Stimulated activated naive CD4-positive, alpha-beta T cell (primary cell): ENCODE measurements at regions not wholly inside any gene's neighbourhood (a gene's known extent, or its start where the extent isn't known, plus 50 kb on each side); places are given as distances from the start of the nearest gene placed in this dataset.
"Not testable (repeated sequence)": the region's sequence is repeated elsewhere in the genome, so short reads cannot be mapped to it uniquely, and the experiment has no call there.

Experiments used
- DNase-seq, 6 experiments: peaks; one replicate each; lab custom pipeline; 2025; lab: John Stamatoyannopoulos, UW

DNA sequence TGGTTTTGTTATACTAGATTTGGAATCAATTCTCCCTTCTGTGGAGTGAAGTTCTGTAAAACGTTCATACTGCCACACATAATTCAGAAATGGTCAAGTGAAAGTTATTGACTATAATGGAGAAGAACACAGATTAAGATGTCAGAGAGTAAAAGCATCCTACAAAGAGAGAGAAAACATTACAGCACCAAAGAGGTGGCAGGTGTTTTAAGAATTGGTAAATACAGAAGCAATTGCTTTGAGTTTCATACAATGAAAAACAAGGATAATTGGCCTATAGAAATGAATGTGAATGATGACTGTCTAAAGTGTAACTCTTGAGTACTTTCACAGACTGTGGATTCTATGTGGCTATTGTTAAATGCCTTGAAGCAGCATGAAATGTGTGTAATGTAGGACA is 435.6 kb upstream of the SMIM31 start:
- DNase-seq: no peak

DNA sequence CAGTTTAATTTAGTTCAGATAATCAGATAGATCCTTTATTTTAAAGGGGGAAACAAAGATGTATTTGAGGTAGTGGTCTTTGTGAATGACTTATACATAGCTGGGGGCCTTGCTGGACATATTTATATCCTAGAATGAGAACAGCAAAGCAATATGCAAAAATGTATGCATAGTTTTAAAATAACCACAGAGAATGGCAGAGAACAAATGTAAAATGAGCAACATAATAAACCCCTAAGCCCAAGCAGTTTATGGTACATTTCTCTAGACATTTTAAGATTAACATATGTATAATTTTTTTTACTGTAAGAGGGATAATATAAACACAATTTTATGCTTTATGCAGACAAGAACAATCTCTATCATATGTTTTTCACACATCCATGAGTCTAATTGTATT is 434.2 kb upstream of the SMIM31 start:
- DNase-seq: no peak

DNA sequence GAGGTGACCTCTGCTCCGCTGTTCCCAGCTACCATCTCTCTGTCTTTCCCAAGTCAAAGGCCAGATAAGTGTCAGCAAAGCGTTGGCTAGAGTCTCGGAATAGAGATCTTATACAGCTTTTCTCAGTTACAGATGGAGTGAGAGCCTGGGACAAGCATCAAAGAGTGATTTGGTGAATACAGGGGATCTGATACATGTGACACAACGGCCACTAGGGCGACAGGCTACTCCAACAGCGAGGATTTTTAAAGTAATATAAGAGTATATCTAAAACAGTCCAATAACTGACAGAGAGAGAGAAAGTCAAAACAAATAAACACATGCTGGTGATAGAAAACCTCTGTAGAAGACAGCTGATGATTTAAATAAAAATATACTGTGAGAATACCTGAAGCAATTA is 433.1 kb upstream of the SMIM31 start:
- DNase-seq: no peak

DNA sequence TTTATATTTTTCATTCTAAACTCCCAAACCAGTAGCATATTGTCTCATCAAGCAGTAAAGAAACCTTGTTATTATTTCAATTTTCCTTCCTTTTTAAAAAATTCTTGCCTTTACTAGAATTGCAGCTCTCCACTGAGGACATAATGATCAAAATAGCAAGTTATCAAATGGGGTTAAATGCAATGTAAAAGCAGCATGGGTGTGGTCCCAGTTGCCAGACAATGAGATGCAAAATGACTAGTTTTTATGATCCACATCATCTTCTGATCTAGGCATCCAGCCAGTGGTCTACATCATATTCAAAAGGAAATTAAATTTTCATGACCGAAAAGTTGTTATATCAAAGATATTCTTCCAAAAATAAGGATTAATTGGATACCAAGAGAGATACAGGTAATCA is 427.9 kb upstream of the SMIM31 start:
- DNase-seq: no peak

DNA sequence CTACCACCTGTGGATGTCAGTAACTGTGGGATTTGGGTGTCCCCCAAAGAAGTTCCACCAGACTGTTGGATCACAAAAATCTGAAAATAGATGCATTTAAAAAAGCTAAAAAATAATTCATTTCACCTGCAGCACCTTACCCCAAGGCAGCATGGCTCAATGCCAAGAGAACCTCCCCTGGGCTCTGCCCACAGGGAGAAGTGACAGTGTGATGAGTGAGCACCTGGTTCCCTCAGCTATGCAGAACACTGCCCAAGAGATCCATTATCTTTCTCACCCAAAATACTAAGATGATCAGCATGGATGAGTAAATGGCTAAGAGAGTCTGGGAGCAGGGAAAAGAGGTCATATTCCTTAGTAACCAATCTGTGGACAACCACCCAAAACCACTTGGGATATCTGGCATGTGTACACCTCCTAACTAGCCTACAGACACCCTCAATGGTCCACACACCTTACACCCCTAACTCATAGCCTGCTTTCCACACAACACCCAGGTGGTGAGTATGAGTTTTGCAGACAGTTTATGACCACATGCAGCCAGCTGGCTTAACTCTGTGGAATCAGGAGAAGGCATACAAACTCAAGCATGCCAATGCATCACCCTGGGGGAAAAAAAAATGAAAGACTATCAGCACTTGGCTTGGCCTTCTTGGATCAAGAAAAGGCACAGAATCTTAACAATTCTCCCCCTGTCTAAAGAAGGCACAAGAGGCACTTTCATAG is 416.5 kb upstream of the SMIM31 start:
- DNase-seq: no peak

DNA sequence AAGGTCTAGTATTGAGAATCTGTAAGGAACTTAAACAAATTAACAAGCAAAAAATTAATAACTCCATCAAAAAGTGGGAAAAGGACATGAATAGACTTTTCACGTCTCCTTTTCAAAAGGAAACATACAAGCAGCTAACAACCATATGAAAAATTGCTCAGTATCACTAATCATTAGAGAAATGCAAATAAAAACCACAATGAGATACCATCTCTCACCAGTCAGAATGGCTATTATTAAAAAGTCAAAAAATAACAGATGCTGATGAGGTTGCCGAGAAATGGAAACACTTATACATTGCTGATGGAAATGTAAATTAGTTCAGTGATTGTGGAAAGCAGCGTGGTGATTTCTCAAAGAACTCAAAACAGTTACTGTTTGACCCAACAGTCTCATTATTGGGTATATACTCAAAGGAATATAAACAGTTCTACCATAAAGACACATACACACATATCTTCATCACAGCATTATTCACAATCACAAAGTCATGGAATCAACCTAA is 410.4 kb upstream of the SMIM31 start:
- DNase-seq: no peak

DNA sequence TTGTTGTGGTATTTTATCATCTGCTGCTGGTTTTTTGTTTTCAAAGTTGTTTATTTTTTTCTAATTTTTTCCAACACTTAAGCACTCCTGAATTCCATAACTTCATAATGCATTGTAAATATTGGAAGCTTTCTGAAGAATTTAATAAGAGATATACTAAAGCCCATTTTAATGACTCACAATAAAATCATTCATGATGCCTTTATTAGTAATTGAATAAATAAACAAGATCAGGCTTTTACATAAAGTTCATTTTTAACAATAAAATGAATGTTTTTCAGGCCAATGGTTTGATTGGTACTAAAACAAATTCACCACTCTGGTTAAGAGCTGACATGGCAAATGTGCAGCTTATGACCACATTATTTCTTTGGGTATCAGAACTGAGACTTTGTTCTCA is 408.2 kb upstream of the SMIM31 start:
- DNase-seq: no peak

DNA sequence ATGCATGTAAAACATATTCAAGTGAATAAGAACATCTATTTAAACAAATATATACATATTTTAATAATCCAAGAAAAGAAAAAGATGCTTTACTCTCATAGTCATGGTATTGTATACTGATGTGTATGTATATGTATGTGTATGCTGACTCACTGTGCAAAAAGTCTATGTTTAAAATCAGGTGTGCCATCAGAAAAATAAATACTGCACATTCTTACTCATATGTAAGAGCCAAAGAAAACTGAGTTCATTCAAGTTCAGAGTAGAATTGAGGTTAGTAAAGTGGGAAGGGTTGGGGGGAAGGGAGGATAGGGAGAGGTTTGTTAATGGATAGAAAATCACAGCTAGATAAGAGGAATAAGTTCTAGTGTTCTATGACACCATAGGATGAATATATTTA is 403.9 kb upstream of the SMIM31 start:
- DNase-seq: no peak

DNA sequence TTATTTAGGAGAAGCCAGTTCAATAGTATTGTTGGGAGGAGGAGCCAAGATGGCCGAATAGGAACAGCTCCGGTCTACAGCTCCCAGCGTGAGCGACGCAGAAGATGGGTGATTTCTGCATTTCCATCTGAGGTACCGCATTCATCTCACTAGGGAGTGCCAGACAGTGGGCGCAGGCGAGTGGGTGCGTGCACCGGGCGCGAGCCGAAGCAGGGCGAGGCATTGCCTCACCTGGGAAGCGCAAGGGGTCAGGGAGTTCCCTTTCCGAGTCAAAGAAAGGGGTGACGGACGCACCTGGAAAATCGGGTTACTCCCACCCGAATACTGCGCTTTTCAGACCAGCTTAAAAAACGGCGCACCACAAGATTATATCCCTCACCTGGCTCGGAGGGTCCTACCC is 403.2 kb upstream of the SMIM31 start:
- DNase-seq: not testable (repeated sequence)

DNA sequence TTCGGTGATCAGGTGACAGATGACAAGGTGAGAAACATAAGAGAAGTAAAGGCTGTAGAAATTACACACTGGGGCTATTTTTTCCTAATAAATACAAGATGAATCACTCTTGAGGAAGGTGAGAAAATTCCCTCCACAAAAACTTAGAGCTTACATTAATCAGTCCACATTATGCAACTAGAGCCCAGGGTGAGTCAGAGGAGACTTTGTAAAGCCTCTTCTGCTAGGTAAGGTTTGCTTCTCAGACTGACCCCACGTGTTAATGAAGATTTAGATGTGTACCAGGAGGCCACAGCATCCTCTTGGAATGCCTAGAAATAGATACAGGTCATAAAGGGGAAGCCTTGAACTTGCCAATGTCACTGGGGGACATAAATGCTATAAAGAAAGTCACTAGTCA is 396.0 kb upstream of the SMIM31 start:
- DNase-seq: no peak

DNA sequence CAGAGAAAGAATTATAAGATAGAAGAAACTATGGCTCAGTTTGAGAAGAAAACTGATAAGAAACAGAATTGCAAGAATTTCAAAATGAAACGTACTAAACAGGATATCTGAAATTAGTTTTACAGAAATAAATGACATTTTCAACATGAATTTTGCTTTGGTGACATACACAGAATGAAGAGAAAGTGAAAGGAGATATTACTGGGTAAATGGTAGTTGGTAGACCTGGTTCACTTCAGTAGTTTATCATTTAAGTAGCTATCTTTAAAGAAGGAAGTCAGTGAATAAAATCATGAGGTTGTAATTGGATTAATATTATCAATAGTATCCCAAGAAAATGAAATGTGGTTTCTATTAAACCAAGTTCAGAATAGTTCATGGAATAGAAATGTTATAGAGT is 395.5 kb upstream of the SMIM31 start:
- DNase-seq: no peak

DNA sequence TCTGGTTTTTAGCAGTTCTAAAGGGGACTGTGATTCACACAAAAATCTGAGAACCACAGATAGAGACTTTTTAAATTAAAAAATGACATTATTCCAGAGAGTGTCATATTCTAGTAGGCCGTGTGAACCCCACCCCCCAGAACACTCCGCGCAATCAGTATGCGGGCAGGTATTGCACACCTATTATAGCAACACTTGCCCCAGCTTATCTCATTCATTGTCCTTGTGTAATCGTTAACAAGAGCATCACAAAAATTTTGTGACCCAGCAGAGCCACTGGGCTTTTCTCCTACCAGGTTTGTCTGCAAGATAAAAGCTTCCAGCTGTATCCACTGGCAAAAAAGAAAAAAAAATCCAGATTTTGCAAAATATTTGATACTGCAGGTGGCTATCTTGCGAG is 394.1 kb upstream of the SMIM31 start:
- no peak for DNase-seq

DNA sequence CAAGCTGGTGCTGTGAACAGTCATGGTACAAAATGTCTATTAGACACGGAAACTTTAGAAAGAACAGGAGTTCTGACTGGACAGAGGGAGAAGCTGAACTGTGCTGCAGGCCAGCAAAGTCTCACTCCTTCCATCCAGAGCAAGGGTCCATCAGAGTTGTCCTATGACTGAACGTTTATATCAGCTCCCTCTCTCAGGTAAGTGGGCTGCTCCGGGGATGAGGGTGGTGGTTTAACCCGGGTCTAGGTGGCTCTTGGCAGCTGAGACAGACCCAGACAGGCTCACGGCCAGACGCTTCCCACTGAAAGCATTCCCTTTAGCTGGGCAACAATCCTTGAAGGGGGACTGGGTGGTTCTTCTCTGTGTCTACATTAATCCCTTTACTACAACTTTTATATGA is 385.0 kb upstream of the SMIM31 start:
- DNase-seq: no peak

DNA sequence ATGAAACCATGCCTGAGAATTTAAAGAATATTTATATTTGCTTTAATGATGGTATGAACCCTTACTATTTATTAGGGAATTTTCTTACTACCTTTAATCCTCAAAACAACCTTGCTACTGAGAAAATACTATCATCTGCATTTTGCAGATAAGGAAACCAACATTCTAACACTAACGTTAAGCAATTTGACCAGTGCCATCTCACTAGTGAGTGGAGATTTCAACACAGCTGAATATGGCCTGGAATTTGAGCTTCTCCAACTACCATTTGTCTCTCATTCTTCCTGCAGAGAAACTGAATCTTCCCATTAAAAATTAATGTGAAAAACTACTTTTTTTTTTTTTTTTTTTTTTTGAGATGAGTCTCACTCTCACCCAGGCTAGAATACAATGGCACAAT is 380.9 kb upstream of the SMIM31 start:
- no peak for DNase-seq

DNA sequence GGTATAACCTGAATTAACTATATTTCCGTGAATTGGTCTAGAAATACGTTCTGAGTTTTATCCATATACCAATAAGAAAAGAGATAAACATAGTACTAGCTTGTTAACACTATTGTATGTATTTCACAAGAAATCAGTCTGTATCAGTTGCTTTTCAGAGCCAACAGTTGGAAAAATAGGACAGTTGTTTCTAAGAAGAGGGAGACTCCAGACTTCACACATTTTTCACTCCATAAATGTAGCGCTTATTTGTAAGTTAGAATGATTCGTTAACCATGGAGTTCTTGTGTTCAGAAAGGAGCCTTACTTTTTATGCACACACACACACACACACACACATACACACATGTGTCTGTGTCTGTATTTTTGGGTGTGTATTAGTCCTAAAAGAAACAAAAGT is 376.7 kb upstream of the SMIM31 start:
- no peak for DNase-seq

DNA sequence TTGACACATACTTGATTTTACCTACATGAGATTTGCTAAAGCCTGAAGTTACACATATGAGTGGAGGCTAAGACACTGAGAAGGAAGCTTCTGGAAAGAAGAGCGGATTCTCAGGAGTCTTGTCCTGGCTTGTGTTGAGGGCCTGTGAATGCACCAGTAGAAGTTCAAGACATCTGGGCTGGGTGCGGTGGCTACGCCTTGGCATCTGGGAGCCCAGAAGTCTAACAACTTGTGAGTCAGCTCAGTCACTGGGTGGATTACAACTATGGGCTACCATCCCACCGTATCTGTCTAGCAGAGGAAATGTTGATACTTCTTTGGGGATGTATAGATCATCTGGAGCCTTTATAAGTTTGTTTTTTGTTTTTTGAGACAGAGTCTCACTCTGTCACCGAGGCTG is 375.6 kb upstream of the SMIM31 start:
- DNase-seq: no peak

DNA sequence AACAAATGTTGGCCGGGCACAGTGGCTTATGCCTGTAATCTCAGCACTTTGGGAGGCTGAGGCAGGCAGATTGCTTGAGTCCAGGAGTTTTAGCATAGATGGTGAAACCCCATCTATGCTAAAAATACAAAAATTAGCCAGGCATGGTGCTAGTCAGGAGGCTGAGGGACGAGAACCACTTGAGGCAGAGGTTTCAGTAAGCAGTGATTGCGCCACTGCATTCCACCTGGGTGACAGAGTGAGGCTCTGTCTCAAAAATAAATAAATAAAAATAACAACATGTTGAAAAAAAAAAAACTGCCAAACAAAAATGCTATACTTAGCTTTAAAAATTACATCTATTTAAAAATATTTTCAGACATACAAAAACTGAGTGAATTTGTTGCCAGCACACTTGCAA is 374.2 kb upstream of the SMIM31 start:
- no peak for DNase-seq

DNA sequence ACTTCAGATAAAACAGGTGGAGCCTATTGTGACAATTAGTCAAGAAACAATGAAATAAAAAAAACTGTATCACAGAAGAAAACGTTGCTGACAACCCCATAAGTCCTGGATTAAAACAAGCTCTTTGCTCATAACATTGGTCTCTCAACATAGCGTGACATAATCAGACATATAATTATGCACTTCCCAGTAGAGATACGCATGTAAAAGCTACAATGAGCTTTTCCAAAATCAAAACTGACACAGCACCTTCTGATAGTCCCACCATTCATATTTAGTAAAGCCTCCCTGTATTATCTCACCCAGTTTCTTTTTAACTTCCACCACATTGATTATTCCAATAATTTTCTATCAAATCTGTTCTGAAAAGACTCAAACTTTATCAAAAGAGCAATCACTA is 372.1 kb upstream of the SMIM31 start:
- DNase-seq: no peak

DNA sequence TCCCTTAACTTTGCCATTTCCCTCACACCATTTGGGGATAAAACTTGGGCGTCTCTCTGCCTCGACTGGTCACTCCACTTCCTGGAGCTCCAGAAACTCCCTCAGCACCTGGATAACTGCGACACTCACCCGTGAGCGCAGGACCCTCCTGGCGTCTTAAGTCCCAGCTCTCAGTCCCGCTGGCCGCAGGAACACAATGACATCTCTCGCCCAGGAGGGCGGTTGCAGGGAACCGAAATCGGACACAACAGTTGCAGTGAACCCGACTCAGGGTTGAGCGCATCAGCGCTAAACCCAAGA is 370.9 kb upstream of the SMIM31 start:
- no peak for DNase-seq

DNA sequence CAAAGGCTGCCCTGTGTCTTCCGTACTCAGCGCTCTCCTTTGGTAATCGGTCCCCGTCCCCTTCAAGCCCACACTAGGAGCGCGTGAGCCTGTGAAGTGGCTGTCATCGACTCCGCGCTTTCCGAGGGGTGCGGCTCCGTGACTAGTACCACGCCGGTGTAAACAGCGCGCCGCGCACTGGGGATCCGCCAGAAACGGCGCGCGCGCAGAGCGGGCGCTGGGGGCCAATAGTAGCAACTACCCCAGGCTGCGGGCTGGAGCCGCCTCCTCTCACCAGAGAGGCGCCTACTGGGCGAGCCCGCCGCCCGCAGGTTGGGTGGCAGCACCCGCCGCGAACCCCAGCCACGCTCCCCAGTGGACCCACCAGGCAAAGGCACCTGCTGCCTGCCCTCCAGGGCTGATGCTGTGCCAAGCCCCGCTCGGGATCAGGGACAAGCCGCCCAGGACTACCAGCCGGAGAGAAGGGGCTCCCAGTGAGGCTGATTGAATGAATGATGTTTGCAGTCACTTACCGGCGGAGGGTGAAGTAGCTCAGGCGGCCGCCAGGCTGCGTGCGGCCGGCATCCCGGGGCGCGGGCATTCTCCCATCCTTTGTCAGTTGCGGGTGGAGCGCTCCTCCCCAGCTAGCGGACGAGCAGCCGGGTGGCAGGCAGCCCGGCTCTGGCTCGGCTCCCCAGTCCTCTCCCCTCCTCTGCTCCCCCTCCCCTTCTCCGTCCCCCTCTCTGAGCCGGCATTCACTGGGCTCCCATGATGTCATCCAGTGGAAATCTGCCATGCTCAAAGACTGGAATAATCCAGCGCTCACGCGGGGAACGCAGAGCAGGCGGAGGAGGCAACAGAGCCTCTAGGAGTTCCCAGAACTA is 370.3 kb upstream of the SMIM31 start:
- no peak for DNase-seq

DNA sequence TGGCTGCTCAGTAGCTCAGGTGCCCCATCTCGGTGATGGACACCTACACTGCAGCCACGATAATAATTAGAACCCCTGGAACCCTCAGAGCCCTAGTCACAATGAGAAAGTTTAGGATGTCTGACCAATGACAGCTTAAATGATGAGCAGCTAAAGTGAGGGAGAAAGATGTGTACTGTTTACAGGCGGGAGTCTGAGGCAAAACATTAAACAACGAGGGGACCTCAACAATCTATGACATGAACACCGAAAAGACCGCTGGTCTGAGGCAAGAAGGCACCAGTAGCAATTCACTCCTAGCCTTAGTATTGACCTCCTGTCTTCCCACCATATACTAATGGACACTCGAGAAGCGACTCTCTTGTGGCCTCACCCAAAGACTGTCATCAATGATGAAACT is 369.5 kb upstream of the SMIM31 start:
- DNase-seq: no peak

DNA sequence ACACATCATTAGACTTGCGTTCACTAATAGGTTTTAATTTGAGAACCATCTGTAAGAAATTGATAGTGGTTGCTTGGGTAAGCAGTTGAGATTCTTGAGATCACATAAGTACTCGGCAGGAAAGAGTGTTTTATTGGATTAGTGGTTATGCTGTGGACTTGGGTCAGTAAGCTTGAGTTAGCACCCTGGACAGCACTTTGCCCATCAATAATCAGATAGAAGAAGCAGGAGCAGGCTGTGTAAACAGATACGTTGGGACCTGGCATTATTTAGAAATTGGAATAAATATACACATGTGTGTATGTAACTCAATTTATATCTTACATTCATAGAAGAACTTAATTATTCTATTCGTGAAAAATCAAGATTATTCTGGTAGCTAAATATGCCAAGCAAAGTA is 357.5 kb upstream of the SMIM31 start:
- no peak for DNase-seq

DNA sequence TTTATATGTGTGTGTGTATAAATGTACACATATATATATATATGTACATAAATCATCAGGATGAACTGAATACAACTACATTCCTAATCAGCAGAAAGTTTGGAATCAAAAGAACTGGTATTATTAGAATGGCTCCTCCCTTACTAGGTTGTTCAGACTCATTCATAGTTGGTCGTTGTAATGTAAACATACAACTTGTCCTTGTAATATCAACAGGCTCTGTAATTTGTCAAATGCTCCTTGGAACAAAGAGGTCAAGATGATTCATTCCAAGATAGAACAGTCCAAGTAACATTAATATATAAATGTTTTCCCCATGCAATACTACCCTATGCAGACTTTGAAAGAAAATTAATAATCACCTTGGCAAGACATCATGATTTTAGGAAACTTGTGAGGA is 351.4 kb upstream of the SMIM31 start:
- DNase-seq: no peak

DNA sequence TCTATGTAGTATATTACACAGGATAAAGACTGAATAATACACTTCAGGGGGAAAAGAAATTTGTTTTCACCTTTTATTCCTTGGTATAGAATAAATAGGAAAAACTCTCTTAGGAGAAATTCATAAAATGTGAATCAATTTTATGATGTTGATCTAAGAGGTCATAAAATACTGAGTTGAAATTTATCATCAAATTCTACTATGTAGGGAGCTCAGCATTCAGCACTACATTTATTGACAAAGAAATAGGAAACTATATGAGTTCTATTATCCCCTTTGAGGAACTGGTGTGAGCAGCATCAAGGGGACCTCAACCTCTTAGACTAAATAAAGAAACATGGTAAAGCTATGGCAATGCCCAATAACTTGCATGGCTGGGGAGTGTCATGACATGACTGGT is 348.2 kb upstream of the SMIM31 start:
- DNase-seq: no peak
